ENCODE measurements at regions not wholly inside any gene's neighbourhood (a gene's known extent, or its start where the extent isn't known, plus 50 kb on each side); places are given as distances from the start of the nearest gene placed in this dataset.

GRCh38 chr11:82404981-82405380 is 328.7 kb downstream of the FAM181B start:
- TF ChIP-seq EZH2 (IDR thresholded peaks at IDR 0.05; ENCODE audit: borderline replicate concordance): no peak
- no peak for TF ChIP-seq CTCF (IDR thresholded peaks at IDR 0.05; ENCODE audit: poor library complexity)
